Loucy (cell line): ENCODE measurements at regions not wholly inside any gene's neighbourhood (a gene's known extent, or its start where the extent isn't known, plus 50 kb on each side); places are given as distances from the start of the nearest gene placed in this dataset.

Experiments
- H2AFZ ChIP-seq: fragments of 200-600 bp; sonication (generic); 2 replicates; pipeline ENCODE4 v1.6.0; 2016; ENCODE audit warnings: antibody characterized with exemption, mild to moderate bottlenecking, low read length, moderate library complexity
- H3F3A ChIP-seq: fragments of 200-600 bp; 2 replicates; pipeline ENCODE4 v1.6.0; 2016; ENCODE audit warnings: antibody characterized with exemption, low read depth, mild to moderate bottlenecking
- H3K27me3 ChIP-seq: fragments of 200-600 bp; sonication (generic); 2 replicates; pipeline ENCODE4 v1.6.1; 2014; ENCODE audit warnings: low read length, mild to moderate bottlenecking; ENCODE audit not compliant: insufficient read depth, poor library complexity, severe bottlenecking
- H3K36me3 ChIP-seq: fragments of 200-600 bp; sonication (generic); 2 replicates; pipeline ENCODE4 v1.6.1; 2016; ENCODE audit warnings: low read length; ENCODE audit not compliant: insufficient read depth
- H3K4me1 ChIP-seq: fragments of 200-600 bp; sonication (generic); 2 replicates; pipeline ENCODE4 v1.5.1; 2014; ENCODE audit warnings: low read length, mild to moderate bottlenecking; ENCODE audit not compliant: insufficient read depth, poor library complexity, severe bottlenecking
- H3K4me2 ChIP-seq: fragments of 200-600 bp; sonication (generic); 2 replicates; pipeline ENCODE4 v1.6.0; 2014; ENCODE audit warnings: antibody characterized with exemption, low read length, low read depth, mild to moderate bottlenecking; ENCODE audit not compliant: poor library complexity, severe bottlenecking
- H3K4me3 ChIP-seq: fragments of 200-600 bp; sonication (generic); 2 replicates; pipeline ENCODE4 v1.5.1; 2014; ENCODE audit warnings: low read length, mild to moderate bottlenecking, mixed read lengths; ENCODE audit not compliant: poor library complexity, severe bottlenecking
- H3K79me2 ChIP-seq: fragments of 200-600 bp; sonication (generic); 2 replicates; pipeline ENCODE4 v1.6.1; 2014; ENCODE audit warnings: low read length; ENCODE audit not compliant: insufficient read depth
- H3K9ac ChIP-seq: fragments of 200-600 bp; sonication (generic); 2 replicates; pipeline ENCODE4 v1.6.0; 2014; ENCODE audit warnings: mild to moderate bottlenecking, low read depth, low read length, moderate library complexity; ENCODE audit not compliant: poor library complexity, severe bottlenecking
- H3K9me2 ChIP-seq: fragments of 200-600 bp; sonication (generic); replicated peaks from 2 replicates; pipeline ENCODE4 v1.6.1; 2016; ENCODE audit warnings: low read depth, low read length, mixed read lengths
- H3K9me3 ChIP-seq: fragments of 200-600 bp; sonication (generic); 2 replicates; pipeline ENCODE4 v1.6.1; 2014; ENCODE audit warnings: mild to moderate bottlenecking, antibody characterized with exemption, low read length, low read depth; ENCODE audit not compliant: insufficient read depth
- H4K20me1 ChIP-seq: fragments of 200-600 bp; sonication (generic); 2 replicates; pipeline ENCODE4 v1.6.0; 2014; ENCODE audit warnings: antibody characterized with exemption, low read length, mild to moderate bottlenecking; ENCODE audit not compliant: insufficient read depth, poor library complexity, severe bottlenecking
- CTCF ChIP-seq: fragments of 200-600 bp; sonication (generic); conservative IDR thresholded peaks from 2 replicates; pipeline ENCODE4 v1.5.1; 2014; ENCODE audit warnings: mild to moderate bottlenecking, antibody characterized with exemption, low read length
- EZH2phosphoT487 ChIP-seq: fragments of 200-600 bp; IDR thresholded peaks from 2 replicates; pipeline ENCODE4 v1.6.1; 2018; ENCODE audit warnings: antibody characterized with exemption, mild to moderate bottlenecking, moderate library complexity, borderline replicate concordance

GRCh38 chr6:15037253-15037652 lies 208.6 kb upstream of the JARID2 start:
- TF ChIP-seq CTCF (no peak), EZH2phosphoT487 (no peak)
- no peaks in the 10 kb centered on the region for H3K9me2 ChIP-seq
- no peak overlapping the region for H2AFZ ChIP-seq
- no peak overlapping the region for H3K4me3 ChIP-seq
- H3K36me3 ChIP-seq, result no peaks in the 10 kb centered on the region
- H3K27me3 ChIP-seq, result no peaks in the 10 kb centered on the region
- no peaks in the 10 kb centered on the region for H3K9me3 ChIP-seq
- no peaks in the 10 kb centered on the region for H3F3A ChIP-seq
- no peaks in the 10 kb centered on the region for H4K20me1 ChIP-seq
- H3K4me2 ChIP-seq, result no peak overlapping the region
- H3K9ac ChIP-seq, result no peak overlapping the region
- peaks cover 11% of the 10 kb centered on the region for H3K4me1 ChIP-seq
- no peaks in the 10 kb centered on the region for H3K79me2 ChIP-seq

GRCh38 chr6:15038013-15038791 lies 207.7 kb upstream of the JARID2 start:
- TF ChIP-seq CTCF (no peak), EZH2phosphoT487 (no peak)
- Histone ChIP-seq H3K36me3 (no peaks in the 10 kb centered on the region), H3K9me2 (no peaks in the 10 kb centered on the region), H4K20me1 (no peaks in the 10 kb centered on the region), H2AFZ (no peak overlapping the region), H3K9ac (no peak overlapping the region), H3F3A (no peaks in the 10 kb centered on the region), H3K79me2 (no peaks in the 10 kb centered on the region), H3K27me3 (no peaks in the 10 kb centered on the region), H3K4me3 (no peak overlapping the region), H3K4me1 (peaks cover 7% of the 10 kb centered on the region), H3K4me2 (no peak overlapping the region), H3K9me3 (no peaks in the 10 kb centered on the region)

- H3K4me2 ChIP-seq, result no peak overlapping the region
- no peak overlapping the region for H3K4me3 ChIP-seq
- TF ChIP-seq EZH2phosphoT487 (no peak), CTCF (no peak)
Measured at GRCh38 chr6:15039136-15039535, 206.7 kb upstream of the JARID2 start.

More at GRCh38 chr6:15039136-15039535, 206.7 kb upstream of the JARID2 start:
- Histone ChIP-seq H4K20me1 (no peaks in the 10 kb centered on the region), H3K4me1 (peaks cover 7% of the 10 kb centered on the region), H3K27me3 (no peaks in the 10 kb centered on the region), H3K79me2 (no peaks in the 10 kb centered on the region), H2AFZ (no peak overlapping the region), H3K36me3 (no peaks in the 10 kb centered on the region), H3K9me3 (no peaks in the 10 kb centered on the region), H3F3A (no peaks in the 10 kb centered on the region), H3K9ac (no peak overlapping the region), H3K9me2 (no peaks in the 10 kb centered on the region)
